ENCODE measurements at regions not wholly inside any gene's neighbourhood (a gene's known extent, or its start where the extent isn't known, plus 50 kb on each side); places are given as distances from the start of the nearest gene placed in this dataset.
A peak's percentile ranks its signal among the peaks of the same experiment; 100 is the strongest.
"Not testable (repeated sequence)": the region's sequence is repeated elsewhere in the genome, so short reads cannot be mapped to it uniquely, and the experiment has no call there.

DNA sequence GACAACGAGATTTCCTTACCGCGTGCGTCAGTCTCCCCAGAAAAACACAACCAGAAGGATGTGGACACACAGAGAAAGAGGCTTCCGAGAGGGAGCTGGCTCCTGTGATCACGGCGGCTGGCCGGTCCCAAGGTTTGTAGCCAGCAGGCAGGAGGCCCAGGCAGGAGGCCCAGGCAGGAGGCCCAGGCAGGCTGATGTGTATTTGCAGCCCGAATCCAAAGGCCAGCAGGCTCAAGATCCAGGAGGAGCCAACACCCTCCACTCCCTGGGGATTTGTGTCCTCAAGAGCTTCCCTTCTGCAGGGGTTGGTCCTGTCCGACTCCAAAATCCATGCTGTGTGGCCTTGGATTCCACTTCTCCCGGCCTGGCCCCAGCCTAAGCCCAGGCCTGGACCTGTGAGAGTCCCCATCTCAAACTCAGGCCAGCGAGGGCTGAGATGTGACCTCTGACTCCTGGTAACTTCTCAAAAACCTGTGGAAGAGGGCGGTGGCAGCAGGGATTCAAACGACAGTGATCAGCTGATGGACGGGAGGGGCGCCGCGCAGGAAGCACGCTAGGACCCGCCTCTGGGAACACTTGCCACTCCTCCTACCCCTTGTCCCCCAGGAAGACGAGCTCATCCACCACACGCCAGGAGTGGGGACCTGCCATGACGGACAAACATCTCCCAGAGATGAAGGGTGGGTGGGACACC is 75.0 kb upstream of the PPP1R26 start:
- DNase-seq (ENCODE audit: low spot score), result no peak

DNA sequence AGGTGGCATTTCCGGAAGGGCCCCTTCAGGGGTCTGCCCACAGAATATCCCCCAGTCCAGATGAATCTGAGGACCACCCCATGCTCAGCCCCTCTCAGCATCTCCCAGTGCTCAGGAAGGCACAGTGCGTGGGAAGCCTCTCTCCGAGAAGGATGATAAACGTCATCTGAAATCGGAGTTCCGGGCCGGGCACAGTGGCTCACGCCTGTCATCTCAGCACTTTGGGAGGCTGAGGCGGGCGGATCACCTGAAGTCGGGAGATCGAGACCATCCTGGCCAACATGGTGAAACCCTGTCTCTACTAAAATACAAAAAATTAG is 74.5 kb upstream of the PPP1R26 start:
- not testable (repeated sequence) for DNase-seq (ENCODE audit: low spot score)

DNA sequence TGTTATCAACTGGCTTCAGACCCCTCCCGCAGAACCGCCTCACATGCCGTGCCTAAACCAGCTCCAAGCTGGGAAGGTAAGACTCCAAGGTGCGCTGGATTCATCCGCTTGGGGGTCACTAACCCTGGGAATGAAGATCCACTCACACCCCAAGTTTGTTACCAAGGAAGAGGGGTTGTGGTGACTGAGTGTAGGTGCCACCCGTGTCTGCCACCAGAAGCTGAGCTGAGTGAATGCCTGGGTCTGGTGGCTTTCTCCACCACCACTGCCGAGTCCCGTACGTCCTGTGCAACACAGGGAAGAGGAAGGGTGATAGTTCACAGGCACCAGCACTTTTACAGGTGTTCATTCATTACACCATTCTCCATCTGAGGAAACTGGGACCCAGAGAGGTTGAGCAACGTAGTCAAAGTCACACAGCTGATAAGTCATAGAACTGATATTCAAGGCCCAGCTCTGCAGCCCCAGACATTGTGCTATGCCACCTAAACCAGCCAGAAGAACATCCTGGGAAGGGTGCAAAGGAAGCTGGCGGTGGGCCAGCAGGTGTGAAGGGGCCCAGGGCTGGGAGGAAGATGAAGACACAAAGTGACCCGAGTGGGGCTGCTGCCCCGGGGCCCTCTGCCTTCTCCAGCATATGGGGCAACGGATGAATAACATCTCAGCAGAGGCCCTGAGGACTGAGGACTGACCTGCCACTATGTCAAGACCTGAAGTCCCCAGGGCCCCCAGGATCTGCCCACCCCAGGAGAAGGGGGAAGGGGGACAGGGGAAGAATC is 70.9 kb upstream of the PPP1R26 start:
- peak; percentile 53 for DNase-seq (ENCODE audit: low spot score)

DNA sequence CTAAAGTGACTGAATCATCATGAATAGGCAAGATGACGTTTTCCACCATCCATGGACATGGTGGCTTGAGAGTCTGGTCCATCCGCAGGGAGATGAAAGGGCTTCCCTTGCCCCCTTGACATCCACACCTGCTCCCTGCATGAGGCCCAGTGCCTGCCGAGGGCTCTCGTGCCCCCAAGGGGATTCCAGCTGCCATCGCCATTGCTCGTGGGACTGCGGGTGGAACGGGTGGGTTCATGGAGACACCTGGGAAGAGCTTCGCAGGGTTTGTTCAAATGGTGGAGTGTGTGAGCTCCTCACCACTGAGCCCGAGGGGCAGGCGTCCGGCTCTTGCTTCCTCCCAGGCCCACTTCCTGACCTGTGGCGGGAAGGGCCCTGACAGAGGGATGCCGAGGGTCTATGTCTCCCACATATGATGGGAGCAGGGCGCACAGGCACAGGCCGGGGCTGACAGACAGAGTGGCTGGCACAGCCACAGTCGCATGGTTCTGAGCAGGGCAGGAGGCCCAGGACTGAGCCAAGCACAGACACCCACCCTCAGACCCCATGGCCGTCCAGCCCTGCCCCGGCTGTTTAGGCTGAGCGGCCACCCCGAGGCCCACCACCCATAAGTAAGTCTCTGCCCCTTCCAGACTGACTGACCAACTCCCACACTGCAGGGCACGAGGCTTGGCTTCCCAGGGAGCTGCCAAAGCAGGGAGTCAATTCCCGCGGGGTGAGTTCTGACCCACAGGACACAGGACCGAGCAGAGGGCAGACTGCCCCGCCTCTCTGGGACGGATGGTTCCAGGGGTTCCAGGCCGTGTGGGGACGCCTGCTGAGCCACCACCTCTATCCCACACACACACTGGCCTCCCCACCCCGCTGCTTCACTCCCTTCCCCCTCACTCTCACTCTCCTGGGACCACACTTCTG is 70.0 kb upstream of the PPP1R26 start:
- DNase-seq (ENCODE audit: low spot score), result peak; percentile 55

DNA sequence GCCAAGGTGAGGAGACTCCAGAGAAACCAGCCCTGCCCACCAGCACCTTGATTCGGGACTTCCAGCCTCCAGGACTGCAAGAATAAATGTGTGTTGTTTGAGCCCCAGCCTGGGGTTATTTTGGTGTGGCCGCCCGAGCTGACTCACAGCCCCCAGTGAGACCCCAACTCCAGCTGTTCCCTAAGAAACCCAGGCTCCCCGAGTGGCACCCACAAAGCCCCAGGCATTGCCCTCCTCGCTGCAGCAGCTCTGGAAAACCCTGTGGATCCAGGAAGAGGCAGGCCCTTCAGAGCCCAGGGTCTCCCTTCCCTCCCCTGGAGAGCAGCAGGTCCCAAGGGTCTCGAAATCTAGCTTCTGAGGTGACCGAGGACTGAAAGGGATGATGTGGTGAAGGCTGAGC is 69.2 kb upstream of the PPP1R26 start:
- DNase-seq (ENCODE audit: low spot score), result no peak

DNA sequence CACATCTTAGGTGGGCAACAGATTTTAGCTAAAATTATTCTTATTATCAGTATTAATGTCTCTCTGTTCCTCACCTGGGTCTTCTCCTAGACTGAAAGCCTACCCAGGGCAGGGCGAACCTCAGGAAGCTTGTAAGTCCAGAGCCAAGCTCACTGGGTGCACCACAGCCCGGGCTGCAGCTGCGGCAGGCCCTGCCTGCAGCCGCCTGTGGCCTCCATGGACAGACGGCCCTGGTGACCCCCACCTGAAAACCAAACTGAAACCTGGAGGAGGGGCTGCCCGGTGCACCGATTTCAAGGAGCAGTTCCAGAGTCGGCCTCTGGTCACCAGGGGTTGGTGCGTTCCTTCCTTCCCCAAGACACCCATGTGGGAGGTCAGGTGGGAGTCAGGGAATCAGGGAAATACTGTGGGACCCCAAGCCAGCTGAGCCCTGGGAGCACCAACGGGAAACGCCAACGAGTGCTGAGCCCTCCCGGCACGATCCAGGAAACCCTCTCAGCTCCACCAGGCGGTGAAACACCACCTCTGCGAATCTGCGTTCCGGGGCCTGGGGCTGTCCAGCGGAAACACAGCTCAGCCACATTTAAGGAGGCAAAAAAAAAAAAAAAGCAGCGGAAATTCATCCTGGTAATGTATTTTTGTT is 68.6 kb upstream of the PPP1R26 start:
- peak; percentile 41 for DNase-seq (ENCODE audit: low spot score)

DNA sequence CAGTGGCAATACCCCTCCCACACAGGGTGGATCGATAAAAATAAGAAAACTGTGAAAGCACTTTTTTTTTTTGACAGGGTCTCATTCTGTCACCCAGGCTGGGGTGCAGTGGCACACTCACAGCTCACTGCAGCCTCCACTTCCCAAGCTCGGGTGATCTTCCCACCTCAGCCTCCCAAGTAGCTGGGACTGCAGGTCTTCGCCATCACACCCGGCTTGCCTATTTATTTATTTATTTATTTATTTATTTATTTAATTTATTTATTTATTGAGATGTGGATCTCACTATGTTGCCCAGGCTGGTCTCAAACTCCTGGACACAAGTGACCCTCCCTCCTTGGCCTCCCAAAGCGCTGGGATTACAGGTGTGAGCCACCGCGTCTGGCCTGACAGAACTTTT is 68.0 kb upstream of the PPP1R26 start:
- DNase-seq (ENCODE audit: low spot score), result not testable (repeated sequence)

DNA sequence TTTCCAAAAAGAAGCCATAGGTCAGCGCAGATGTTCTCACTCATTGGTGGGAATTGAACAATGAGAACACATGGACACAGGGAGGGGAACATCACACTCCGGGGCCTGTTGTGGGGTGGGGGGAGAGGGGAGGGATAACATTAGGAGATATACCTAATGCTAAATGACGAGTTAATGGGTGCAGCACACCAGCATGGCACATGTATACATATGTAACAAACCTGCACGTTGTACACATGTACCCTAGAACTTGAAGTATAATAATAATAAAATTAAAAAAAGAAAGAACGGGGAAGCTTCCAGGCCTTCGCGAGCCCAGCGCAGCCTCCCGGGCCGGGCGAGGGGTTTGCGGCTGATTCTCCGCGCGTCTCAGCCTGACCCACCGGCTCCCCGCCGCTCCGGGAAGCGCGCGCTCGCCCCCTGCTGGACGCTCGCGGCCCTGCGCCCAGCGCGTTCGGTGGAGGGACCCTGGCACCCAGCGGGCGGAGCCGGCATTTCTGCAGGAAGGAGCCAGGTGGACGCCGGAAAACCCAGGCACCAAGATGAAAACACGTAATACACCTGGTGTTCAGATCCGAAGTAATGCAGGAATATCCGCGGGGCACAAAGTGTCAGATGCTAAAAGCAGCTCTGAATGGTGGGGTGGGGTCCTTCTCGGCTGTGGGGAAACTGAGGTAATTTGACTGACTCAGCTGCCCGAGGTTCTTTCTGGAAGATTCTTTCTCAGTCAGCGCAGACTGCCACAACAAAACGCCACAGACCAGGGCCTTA is 67.1 kb upstream of the PPP1R26 start:
- DNase-seq (ENCODE audit: low spot score), result peak; percentile 89

DNA sequence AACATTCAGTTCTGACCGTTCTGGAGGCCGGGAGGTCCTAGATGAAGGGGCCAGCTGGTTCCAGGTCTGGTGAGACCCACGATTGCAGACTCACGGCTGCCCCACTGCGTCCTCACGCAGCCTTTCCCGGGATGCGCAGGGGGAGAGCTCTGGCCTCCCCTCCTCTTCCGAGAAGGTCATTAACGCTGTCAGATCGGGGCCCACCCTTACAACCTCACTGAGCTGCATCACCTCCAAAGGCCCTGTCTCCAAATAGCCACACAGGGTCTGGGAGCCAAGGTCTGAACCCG is 66.6 kb upstream of the PPP1R26 start:
- no peak for DNase-seq (ENCODE audit: low spot score)

DNA sequence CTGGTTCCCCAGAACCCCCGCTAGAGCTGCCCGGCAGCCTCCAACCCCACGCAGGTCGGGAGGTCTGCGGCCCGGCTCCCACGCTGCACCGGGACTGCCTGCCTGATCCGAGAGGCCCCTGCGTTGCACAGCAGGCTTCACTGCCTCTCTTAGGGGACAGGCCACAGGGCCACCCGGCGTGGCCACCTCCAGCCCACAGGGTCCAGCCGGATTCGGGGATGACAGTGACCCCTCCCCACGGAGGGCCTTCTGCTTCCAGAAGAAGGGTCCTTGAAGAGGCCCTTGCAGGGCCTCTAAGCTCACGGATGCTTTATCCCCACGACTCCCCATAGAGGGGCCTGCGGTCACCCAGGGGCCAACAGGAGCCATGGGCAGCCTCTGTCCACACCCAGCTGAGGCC is 66.1 kb upstream of the PPP1R26 start:
- DNase-seq (ENCODE audit: low spot score), result peak; percentile 64

DNA sequence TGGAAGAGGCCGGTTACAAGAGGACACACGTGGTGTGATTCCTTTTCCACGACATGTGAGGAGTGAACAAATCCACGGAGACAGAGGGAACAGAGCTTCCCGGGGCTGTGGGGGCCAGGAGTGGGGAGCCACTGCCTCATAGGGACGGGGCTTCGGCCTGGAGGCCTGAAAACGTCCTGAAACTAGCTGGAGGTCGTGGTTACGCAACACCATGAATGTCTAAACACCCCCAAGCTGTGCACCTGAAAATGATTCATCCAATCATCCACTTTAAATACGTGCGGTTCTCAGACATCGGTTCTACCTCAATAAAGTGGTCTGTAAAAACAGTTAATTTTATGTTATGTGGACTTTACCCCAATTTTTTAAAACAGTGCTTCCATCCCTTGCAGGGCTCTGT is 65.3 kb upstream of the PPP1R26 start:
- DNase-seq (ENCODE audit: low spot score), result no peak

DNA sequence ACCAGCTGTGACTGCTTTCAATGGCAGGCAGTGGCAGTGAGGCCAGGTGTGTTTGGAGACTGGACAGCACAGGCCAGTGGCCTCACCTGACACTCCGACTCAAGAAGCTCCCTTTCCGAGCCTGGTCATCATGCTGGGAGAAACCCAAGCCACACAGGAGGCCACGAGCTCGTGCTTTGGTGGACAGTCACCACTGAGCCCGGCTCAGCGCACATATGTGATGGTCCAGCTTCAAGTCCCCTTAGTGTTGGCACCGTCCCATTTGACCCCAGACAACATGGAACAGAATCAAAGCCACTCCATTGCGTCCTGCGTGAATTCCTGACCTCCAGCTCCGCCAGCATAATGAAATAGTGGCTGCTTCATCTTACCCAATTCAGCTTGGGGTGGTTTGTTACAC is 64.0 kb upstream of the PPP1R26 start:
- peak; percentile 42 for DNase-seq (ENCODE audit: low spot score)

DNA sequence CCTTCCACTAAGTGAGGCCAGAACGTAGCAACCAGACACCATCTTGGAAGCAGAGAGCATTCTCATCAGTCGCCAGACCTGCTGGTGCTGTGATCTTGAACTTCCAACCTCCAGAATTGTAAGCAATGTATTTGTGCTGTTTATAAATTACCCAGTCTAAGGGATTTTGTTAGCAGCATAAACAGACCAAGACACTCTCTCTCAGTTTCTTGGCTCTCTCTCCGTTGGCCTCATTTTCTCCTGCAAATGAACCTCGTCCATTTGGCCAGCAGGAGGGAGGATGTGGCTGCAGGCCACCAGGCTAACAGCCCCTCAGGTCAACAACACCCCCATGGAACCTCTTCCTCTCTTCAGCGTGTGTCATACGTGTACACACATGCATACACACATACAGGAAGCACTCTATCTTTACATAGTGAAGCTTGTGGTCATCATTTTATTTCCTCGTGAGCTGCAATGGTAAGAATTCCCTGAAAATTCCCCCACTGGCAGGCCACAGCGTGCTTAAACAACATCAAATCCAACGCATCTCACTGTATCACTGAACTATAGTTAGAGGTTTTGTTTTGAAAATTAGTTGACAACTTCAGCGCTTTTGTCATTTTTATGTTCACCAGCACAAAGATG is 62.8 kb upstream of the PPP1R26 start:
- no peak for DNase-seq (ENCODE audit: low spot score)

DNA sequence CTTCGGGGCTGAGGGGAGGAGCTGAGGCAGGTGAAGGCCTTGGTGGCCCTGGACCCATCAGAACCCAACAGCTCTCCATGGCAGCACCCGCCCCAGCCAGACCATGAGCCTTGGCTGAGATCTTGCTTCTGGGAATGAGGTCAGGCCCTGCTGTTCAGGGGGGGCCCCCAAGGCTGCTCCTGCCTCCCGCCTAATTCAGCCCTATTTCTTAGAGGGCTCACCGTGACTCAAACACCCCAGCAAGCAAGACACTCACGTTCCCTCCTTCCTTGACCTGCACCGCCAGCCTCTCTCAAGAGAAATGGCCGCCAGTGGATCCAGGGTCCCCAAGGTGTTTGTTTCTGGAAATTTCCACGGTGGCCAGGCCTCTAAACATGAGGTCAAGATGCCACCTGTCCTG is 61.4 kb upstream of the PPP1R26 start:
- DNase-seq (ENCODE audit: low spot score), result no peak

DNA sequence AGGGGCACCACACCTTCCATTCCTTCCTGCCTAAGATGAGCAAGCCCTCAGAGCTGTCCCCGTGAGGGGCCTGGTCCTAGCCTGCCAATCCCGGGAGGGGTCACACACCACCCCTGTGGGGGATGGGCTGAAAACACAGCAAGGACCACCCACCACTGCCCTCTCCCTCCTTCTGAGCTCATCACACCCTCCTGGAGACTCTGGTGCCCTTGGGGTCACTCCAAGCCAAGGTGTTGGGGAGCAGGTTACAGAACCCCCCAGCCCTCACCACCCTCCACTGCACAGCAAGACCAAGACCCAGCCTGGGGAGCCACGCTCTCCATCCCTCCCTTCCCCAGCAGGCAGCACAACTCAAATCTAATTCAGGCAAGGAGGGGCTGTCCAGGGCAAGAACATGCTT is 60.5 kb upstream of the PPP1R26 start:
- no peak for DNase-seq (ENCODE audit: low spot score)

DNA sequence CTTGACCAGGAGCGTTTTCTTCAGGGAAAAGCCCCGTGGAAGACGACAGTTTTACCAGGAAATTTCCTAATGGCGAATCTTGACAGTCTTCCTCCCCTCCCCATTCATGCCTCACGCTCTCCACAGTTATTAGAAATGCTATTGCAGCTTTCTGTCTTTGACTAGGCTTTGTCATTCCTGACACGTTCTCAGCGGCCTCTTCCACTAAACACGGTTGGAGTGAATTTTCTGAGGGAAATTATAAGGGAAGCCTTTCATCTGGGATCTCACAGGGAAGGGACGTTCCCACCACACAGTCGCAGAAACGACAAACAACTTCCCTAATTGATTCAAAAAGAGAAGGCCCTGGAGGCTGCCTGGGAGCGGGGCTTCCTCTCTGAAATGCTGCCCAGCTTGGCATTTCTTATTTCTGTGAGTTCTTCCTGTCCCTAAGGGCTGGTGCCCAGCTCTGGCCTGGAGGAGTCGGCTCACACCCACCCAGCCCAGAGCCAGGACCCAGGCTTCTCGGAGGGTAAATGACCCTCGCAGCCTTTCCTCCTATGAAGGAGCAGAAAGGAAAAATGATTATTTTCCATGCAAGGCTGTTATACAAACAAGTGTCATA is 57.1 kb upstream of the PPP1R26 start:
- no peak for DNase-seq (ENCODE audit: low spot score)

DNA sequence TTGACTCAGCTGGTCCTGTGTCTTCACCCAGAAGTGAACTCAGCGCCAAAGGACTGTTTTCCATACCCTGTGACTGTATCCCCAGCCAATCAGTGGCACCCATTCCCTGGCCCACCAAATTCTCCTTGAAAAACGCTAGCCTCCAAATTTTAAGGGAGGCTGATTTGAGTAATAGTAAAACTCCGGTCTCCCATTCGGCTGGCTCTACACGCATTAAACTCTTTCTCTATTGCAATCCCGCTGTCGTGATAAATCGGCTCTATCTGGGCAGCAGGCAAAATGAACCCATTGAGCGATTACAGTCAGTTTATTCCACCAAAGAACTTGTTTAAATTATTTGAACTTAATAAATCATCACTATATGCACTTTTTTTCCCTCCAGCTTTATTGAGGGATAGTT is 55.9 kb upstream of the PPP1R26 start:
- no peak for DNase-seq (ENCODE audit: low spot score)
